Cerebellar nuclear complex (tissue), 1 donor: ENCODE measurements at regions not wholly inside any gene's neighbourhood (a gene's known extent, or its start where the extent isn't known, plus 50 kb on each side); places are given as distances from the start of the nearest gene placed in this dataset.

Experiments
- DNase-seq, 2 experiments: peaks; one replicate each; lab custom pipeline; 2025; lab: John Stamatoyannopoulos, UW

DNA sequence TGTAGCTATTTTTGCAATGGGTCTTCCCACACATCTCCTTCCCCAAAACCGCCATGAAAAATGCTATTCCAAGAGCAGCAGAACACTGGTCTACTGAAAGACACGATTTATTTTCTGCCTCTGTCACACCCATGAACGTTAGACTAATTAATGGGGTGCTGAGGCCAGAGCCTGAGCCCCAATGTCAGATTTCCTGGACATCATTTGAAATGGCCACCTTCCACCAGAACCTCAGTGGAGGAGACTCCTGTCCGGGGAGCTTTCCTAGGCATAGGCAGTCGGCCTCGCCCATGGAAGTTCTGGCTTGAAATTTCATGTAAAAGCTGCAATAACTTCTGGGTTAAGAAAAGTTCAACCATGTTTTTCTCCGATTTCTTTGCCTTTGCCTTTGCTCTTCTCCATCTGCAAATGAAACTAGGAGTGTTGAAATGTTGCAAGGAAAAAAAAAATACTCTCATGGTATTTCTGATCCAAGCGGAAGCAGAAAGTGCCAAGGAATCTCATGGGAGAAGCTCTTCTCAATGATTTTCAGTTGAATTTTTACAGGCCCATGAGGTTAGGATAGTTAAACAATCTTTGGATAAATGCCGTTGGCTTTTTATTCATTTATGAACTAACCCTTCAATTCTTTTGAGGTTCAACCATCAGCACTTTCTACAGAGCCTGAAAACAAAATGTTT is 570.8 kb upstream of the MGMT start:
- no peak for DNase-seq

DNA sequence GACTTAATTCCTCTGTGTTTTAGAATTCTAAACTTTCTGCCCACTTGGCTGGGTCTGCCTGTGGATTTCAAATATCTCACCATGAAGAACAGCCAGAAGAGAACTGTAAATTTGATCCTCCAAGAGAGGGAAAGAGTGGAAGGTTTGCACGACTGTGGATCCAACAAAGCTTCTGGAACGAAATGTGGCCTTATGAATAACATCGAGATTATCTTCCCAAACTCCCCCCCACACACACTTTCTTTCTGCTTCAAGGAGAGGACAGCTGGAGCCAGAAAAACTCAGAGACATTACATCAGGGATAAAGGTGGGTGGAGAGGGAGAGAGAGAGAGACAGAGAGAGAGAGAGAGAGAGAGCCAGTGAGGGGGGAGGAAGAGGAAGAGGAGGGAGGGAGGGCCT is 570.1 kb upstream of the MGMT start:
- no peak for DNase-seq

DNA sequence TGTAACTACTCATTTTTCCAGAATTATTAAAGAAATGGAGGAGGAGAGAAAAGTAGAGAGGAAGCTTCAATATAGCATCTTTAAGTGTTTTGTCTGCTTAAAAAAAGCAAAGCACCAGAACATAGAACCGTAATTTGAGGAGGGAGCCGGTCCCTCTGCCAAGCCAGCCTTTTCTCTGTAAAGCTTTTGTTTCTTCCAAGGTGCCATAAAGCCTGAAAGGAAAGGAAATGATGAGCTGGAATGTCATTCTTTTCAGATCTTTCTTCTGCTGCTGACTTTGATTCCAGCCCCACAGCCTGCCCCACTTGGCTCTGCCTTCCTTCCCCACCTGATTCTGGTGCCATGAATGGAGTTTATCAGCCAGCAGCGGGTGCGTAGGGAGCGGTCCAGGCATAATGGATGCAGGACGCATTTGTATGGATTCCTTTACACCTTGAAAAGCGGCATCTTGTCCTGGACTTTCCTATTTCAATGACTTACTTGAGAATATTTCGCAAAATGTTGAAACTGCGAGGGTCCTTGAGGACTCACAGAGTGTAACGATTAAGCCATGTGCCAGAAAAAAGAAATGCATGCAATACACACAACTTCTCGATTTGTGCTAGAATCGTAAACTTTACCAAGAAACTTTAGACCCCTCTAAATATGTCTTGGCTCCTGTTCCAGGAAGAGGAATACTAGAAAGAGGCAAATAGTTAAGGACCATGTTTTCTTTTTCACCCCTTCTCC is 569.5 kb upstream of the MGMT start:
- no peak for DNase-seq

DNA sequence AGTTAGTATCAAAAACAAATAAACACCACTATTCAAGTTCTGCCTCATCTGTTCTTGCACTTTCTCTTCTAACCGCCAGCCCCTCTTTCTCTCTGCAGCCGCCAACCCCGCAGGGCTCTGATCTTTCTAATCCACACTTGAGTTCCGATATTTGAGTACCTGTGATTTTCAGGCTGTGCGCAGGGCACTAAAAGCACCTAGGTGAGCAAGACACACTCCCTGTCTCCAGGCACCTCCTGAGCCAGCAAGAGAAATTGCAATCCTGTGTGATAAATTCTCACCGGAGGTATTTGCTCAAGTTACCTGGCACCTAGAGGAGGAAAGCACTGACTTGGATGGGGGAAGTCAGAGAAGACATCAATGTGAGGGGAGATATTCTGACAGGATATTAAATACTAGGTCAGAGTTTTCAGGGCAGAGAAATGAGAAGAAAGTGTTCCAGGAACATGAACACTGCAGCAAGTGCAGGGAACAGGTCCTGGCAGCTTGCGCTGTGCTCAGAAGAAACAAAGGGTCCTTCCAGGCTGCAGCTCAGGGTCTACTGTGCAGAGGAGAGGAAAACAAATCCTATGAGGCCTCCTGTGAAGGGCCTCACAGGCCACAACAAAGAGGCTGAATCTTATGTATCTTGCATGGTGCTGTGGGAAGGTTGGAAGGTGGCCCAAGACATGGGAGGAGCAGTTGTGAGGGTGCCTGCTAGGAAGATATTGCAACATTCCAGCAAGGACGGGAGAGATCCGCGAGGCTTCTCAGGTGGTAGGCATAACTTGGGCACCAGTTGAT is 568.7 kb upstream of the MGMT start:
- no peak for DNase-seq

DNA sequence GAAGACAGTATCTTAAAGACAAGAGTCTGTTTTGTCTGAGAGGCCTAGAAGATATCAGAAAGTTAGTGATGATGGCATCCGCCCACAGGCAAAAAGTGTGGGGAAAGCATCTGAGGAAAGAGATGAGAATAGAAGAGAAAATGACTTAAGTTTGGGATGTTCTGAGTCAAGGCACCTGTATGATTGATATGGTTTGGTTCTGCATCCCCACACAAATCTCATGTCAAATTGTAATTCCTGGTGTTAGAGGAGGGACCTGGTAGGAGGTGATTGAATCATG is 568.2 kb upstream of the MGMT start:
- no peak for DNase-seq

DNA sequence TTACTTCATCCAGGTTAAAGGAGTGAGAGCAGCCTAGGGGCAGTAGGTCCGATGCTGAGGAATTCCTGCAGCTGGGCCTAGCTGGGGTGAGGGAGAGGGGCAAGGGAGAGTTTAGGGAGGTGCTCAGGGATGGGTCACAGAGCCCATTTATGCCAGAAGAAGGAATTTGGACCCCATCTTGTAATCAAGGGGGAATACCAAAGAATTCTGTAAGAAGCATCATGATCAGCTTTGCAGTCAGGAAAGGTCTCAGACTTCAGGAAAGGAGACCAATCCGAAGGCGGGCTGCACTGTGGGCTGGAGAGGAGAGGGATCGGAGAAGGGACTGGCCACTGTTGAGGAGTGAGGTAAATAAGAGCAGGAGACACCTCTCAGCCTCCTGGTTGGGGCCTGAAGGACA is 566.6 kb upstream of the MGMT start:
- no peak for DNase-seq

DNA sequence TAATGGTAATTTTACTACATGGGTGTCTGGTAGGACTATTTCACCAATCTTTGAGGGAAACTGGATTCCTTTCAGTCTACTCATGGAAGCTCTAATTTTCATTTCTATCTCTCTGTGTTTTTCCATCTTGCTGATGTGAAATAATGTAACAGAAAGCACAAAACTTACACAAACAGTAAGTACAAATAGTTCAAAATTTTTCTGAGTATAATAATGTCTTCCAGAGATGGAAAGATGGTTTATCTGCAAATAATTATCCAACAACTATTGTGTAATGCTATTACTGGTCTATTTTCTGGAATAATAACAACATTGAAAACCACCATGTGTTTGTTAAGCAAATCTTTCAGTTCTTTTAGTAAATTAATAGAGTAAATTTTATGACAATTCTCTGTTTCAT is 565.8 kb upstream of the MGMT start:
- DNase-seq = no peak

DNA sequence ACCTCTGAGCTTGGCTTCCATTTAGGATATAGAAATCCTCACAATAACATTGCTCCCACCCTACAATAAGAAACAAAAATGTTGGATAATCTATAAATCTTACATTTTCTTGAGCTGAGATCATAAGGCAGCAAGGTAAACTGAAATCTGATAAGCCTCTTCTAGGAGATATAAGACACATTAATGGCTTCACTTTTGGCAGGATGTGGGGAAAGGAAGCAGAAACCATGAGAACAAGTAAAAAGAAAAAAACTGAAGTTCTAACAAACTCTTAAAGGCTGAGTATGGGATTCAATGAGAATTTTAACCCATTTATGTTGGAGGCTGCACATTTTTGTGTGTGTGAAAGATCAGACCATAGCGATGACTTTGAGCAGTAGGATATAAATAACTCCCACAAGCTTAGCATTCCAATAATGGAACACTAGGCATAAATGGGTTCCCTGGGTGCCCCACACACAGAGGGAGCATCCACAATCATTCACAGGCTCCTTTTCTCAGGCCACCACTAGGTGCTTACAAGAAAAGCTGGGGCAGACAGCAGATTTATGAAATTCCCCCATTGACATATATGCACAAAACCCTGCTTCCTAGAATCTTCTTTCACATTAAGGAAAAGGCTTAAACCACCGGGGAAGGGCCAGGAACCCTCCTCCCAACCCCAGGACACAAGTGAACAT is 564.9 kb upstream of the MGMT start:
- DNase-seq = no peak

DNA sequence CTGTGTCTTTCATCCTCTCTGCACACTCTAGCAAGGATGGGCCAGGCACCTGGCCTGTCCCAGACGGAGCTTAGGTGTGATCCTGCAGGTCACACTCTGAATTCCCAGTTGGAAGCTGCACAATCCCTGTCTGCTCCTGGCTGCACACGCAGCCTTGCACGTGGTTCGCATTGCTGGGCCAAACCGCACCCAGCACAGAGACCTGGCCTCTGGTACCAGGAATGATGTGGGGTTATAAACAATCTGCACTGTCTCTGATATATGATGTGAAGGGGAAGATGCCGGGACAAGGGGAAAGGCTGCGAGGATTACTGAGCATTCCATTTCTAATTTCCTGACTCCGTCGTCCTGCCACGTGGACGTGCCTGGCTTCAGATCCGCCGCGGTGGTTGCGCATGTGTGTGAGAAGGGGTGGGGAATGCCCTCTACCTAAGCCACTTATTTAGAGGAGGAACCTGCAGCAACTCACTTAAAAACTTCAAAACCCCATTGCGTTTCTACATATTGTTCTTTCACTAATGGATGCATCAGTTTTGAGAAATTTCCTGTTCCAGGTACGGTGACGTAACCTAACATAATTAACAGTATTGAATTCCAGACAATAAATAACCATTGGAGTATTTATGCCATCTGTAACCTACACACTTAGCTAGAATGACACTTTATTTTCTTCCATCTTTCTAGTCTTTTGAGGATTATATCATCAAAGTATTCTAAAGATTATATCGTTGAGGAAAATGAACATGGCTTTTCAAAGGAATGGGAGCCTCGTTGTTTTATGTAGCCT is 559.7 kb upstream of the MGMT start:
- no peak for DNase-seq

DNA sequence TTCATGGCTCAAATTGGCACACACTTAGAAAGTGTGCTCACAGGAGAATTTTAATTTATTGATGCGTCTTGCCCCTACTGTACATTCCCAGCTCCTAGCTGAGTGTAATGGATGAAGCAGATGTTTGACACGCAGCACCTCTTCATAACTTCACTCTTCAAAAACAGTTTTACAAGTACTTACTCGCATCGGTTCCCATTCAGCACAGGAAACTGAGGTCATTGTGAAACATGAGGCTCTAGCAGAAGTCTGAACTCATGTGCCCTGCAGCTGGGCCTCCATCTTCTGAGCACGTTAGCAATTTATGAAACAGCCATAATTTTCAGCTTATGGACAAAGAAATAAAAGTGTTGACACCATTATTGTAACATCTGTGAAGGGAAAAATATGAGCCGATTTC is 558.9 kb upstream of the MGMT start:
- DNase-seq = no peak

DNA sequence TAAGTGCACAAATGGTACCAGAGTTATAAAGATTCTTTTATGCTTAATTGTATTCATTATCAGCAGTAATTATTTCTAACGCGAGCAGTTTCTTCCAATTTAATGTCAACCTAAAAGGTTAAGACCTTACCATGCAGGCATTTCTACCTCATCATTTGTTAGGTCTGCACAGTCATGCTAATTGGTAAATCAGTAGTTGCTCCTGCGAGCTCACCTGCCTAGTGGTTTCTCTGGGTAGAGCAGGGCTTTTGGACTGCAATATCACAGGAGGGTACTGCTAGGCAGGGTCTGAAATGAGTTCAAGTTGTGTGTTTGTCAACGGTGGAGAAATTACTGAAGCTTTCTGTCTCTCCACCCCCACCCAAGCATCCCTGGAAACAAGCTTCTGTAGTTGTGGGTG is 558.5 kb upstream of the MGMT start:
- no peak for DNase-seq

DNA sequence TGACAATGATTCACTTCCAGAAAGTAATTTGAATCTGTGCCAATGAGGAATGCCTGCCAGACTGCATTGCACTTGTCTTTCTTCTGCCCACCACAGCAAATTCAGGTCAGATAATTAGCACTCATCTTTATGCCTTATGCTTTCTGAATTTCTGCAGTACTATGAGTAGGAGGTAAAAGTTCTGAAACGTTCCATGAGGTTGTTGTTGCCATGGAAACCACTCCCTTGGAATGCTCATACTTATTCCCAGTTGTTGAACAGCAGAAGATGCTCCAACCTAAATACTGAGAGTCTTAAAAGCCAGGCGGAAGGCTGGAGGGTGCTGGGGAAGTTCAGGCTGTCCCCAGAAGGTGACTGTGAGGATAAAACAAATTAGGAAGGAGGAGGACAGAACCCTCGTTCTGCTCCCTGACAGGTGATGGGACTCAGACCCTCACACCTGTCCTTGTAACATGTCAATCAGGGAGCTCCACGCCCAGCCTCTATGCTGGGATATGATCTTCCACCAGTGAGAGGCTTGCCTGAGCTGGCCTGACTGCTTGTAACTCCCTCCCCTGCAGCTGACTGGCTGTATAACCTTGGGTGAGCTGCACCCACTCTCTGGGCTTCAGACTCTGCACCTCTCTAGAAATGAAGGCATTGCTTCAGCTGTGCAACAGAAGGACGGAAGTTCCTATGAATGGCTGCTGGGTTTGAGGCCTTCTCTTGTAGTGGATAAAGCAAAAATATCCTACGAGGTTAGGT is 554.3 kb upstream of the MGMT start:
- no peak for DNase-seq

DNA sequence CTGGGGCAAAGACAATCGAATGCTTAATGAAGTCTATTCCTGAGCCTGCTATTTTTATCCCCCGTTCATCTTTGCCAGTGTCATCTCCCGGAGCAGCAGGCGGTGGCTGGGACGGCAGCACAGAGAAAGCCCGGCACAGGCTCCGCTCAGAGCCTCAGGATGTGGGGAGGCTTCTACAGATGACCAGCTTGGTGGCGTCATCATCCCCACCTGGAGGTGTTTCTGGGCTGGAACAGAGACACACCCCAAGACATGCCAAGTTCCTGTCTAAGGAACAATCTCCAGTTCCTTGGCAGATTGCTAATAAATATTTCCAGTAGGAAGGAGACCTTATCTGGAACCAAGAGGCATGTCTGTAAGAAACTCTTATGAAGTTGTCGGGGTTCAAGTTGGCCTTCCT is 552.4 kb upstream of the MGMT start:
- DNase-seq = no peak

DNA sequence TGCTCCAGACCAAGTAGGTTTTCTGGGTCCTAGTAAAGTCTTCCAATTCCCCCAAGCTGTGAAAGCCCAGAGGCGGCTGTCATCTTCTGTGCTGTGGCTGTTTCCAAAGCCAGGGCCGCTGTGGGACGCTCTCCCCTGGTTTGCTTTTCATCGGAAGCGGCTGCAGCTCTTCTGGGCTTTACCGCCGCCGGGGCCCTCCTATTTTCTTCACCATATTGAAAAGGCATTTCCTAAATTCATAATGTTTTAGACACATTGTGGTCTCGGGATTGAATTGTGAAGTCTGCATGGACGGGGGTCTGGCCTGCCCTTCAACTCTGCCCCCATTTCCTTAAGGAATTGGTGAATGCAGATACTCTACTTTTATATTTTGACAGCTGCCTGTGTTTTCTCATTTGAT is 551.4 kb upstream of the MGMT start:
- no peak for DNase-seq

DNA sequence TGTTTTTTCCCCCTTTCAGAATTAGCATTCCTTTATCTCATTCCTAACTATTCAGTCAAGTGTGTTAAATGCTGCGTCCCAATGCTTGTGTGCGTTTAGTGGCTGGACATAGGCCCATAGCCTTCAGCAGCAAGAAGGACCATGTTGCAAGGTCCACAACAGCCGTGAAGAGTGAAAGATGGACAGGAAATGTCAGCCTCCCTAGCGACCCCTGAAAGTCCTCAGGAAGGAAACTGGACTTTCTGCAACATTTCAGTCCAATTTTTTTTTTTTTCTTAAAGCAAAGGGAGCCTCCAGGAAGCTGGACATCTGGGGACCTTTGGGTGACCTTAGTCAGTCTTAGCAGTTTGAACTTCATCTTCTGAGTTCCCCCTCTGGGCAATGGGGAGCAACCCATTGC is 550.7 kb upstream of the MGMT start:
- DNase-seq = no peak

DNA sequence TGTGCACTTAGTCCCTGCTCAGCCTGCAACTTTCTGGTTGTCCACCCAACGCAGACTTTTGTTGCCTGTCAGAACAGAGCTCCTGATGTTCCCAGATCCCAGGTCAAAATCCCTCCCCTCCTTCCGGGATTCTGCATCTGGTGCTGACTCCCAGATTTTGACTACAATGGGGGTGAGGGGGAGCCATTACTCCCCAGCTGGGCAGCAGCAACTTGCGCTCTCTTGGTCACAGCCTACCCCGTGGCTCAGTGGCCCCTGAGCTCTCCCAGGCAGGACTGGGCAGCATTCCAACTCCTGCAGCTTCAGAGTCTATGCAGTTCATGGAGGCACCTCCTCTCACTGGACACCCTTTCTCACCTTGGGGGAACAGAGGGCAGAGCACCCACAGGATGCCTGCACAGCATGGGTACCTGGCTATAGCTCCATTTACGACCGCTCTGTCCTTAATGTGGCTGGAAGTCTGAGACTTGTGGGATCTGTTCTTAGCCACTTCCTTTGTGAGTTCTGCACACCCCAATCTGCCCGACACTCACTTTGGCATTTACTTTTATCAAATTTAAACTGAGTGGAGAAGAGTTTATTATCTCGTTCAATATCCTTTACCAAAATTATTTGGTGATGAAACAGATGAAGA is 545.5 kb upstream of the MGMT start:
- no peak for DNase-seq

DNA sequence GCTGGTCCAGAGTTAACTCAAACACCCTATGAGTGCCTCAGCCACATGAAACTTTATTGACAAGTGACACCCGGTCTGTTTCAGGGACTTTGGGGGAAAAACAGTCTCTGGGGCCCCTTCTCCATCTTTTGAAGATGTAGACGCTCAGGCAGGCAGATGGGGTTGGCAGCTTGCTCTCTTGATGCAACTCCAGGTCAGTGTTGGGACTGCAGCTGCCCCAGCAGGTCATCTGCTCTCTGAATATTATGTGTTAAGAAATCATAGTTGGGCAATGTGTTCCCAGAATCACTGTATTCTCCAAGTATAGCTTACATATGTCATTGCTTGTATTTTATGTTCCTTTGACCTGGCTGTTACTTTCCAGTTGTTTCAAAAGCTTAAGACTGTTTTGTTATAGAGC is 544.9 kb upstream of the MGMT start:
- DNase-seq = no peak

DNA sequence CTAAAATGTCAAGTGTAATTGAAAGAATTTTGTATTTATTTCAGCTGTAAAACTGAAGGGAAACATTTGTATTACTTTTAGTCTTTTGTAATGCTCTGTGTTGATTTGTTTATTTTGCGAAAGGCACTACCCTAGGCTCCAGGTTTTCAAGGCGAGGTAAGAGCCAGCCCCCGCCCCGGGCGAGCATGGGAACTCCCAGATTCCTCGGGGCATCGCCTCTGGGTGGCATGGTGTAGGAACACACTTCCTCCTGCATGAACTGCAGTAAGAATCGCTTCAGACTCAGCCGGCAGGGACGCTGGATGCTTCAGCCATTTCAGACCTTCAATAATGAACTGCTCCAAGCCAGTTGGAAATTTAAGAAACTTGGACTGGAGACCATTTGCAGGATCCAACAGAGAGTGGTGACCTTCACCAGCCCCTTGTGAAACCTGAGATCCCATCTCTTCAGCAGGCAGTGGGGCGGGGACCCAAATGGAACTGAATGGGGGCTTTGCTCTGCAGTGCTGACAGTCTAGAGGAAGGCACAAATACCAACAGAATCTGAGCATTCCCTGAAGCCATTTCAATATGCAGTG is 544.3 kb upstream of the MGMT start:
- DNase-seq = no peak

DNA sequence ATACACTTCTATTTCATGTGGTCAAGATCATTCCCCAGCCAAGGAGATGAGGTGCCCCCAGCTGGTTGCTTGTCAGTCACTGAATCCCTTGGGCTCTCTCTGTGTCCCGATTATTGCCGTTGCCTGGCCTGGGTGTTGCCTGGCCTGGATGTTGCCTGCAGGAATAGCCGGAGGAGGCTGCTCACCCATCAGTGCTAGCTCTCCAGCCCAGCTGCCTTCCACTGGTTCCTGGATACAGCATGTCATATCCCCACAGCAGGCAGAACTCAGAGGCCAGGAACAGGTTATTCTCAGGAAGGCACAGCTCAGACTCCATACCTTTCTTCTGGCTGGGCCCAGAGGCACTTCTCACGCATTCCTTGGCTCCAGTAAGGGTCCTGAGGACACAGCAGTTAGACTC is 542.1 kb upstream of the MGMT start:
- no peak for DNase-seq

DNA sequence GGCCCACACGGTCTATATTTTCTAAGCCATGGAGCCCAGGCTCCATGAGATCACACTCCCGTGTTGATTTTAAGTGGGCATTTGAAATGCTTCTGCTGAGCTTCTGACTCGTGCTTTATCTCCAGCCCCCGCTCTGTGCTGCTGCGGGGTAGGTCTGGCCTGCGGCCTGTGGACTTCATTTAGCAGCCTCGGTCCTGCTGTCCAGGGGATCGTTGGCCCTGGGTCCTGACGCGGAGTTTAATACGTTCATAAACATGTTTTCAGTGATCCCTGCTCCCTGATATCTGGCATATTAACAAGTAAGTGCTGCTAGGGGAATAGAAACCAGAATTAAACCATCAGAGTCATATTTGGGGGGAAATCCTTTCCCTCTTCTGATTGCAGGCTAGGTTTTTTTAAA is 540.3 kb upstream of the MGMT start:
- no peak for DNase-seq
